Omental fat pad (tissue), 3 donors: ENCODE measurements at regions not wholly inside any gene's neighbourhood (a gene's known extent, or its start where the extent isn't known, plus 50 kb on each side); places are given as distances from the start of the nearest gene placed in this dataset.

Experiments
- ATAC-seq: fragments of 150-250 bp; one replicate; pipeline ENCODE4 v1.9.1; 2016; ENCODE audit warnings: mild to moderate bottlenecking, moderate library complexity; ENCODE audit not compliant: low FRiP score
- DNase-seq: peaks from one replicate; pipeline ENCODE4 v3.0.0-alpha.2; 2019; ENCODE audit warnings: low spot score
- TF ChIP-seq, protein P1 (sequence below), 3 donors: fragments of 450-650 bp; IDR thresholded peaks; one replicate each; pipeline ENCODE4 v1.5.1; 2016 to 2017; ENCODE audit warnings: antibody characterized with exemption in 3 of 3, mild to moderate bottlenecking in 3 of 3, moderate library complexity in 2 of 3

DNA sequence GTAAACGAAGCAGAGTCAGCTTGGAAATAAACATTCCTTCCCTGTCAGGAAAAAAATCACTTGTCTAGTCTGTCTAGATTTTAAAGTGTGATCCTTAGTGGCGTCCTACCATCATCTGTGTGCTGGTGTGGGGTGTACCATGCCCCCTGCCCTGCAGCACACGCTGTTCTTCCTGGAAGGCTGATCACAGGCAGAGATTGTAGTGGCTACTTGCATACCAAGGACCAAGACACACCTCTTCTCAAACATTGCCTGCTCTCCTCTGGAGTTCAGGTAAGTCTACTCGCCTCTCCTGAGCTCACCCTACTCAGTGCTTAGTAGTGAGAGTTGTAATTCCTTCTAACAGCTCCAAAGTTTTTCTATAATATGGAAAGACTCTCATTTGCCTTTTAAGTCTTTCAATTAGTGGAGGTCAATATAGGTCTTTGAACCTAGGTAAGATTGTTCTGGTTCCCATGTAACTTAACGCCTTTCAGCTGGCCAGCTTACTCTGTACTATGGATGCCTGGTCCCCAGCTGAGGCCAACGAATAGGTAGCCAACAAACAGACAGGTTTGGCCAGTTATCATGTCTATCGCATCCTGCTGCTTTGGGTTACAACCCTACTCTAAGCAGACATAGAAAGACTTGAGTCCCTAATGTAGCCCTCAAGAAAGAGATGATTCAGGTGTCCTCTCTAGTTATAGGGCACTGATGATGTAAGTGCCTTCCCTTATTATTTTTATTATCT lies 55.4 kb downstream of the XCL1 start:
- DNase-seq (no peak), ATAC-seq (no peak)
- TF ChIP-seq, protein P1, sequence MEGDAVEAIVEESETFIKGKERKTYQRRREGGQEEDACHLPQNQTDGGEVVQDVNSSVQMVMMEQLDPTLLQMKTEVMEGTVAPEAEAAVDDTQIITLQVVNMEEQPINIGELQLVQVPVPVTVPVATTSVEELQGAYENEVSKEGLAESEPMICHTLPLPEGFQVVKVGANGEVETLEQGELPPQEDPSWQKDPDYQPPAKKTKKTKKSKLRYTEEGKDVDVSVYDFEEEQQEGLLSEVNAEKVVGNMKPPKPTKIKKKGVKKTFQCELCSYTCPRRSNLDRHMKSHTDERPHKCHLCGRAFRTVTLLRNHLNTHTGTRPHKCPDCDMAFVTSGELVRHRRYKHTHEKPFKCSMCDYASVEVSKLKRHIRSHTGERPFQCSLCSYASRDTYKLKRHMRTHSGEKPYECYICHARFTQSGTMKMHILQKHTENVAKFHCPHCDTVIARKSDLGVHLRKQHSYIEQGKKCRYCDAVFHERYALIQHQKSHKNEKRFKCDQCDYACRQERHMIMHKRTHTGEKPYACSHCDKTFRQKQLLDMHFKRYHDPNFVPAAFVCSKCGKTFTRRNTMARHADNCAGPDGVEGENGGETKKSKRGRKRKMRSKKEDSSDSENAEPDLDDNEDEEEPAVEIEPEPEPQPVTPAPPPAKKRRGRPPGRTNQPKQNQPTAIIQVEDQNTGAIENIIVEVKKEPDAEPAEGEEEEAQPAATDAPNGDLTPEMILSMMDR (IDR thresholded peaks at IDR 0.05) = no peak

DNA sequence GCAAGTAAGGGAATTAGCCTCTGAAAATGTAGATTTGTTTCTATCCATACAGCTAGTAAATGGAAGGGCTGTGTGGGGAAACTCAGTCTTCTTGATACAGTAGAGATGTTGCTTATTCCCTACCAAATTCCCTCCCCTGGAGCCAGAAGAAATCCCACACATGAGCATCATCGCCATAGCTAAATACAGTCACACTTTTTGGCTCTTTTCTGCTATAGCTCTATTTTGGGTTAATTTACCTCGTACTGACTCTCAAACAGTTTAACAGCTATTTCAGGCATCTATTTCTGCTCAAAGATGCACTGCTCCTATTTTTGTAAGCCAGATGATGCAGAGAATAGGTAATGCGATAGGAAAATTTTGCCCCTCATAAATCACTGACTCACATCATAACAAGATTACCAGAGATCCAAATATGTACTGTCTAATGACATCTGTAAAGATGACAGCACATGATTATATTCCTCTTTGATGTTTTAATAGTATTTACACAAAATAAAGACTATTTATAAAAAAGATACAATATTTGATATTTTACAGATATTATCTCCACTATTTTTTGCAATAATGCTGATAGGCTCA lies 58.6 kb downstream of the XCL1 start:
- TF ChIP-seq, protein P1 (IDR thresholded peaks at IDR 0.05) = no peak
- ATAC-seq (no peak), DNase-seq (no peak)

- TF ChIP-seq, protein P1 (IDR thresholded peaks at IDR 0.05) = no peak
- DNase-seq (no peak), ATAC-seq (no peak)
Measured at GRCh38 chr1:168636200-168636599, 59.8 kb downstream of the XCL1 start.

- TF ChIP-seq, protein P1 (IDR thresholded peaks at IDR 0.05) = no peak
- peak; percentile 28 for ATAC-seq
- DNase-seq = no peak
Measured at GRCh38 chr1:168636642-168637111, 60.3 kb downstream of the XCL1 start.

DNA sequence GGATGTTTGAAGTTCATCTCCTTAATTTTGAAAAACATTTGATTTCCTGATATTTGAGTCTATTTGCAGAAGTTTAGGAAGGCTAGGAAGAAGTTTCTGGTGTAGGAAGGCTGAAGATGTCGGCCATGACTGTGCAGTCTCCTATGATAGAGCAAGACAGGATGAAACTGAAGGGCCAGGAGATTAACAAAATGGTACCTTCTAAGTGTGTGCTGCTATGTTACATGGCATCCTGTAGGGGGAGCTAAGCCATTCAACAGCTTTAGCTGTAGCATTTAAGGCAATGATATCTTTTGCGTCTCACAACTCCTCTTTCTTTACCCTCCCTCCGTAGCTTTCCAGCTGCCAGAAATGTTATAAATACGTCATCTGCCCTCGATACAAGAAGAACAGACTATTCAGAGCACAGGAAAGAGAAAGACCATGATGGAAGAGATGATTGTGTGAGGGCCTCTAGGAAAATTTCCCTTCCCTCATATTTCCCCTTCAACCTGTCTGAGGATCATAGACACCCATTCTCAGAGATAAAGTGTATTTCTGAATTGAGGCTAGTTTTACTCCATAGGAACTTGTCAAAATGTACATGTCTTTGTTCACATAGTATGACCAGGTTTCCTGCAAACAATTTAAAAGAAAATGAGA lies 61.1 kb downstream of the XCL1 start:
- TF ChIP-seq, protein P1 (IDR thresholded peaks at IDR 0.05) = no peak
- ATAC-seq (no peak), DNase-seq (no peak)

DNA sequence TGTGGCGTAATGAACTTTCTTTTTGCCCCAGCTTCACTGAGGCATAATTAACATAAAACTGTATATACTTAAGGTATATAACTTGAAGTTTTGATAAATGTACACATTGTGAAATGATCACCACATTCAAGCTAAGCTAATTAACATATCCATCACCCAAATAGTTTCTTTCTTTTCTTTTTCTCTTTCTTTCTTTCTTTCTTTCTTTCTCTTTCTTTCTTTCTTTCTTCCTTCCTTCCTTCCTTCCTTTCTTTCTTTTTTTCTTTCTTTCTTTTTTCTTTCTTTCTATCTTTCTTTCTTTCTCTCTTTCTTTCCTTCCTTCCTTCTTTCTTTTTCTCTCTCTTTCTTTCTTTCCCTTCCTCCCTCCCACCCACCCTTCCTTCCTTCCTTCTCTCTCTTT lies 62.5 kb downstream of the XCL1 start:
- TF ChIP-seq, protein P1 (IDR thresholded peaks at IDR 0.05) = no peak
- ATAC-seq (no peak), DNase-seq (no peak)
